ENCODE measurements at regions not wholly inside any gene's neighbourhood (a gene's known extent, or its start where the extent isn't known, plus 50 kb on each side); places are given as distances from the start of the nearest gene placed in this dataset.

DNA sequence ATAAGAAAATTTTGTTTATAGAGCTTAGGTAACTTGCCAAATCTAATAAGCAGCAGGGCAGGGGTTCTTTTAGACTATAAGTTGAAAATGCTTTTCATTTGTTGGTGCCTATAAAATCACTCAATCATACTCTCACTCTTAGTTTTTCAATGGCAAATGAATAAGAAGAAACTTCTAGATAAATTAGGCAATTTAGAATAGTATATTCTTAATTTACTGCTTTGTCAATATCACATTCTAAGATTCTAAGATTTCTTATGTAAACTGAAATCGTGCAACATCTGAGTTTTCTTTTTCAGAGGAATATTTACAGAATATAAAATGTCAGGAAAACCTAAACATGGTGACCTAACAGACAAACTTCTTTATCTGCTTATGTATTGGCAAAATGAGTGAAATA is 849.0 kb downstream of the DTWD2 start:
- TF ChIP-seq, protein P1, sequence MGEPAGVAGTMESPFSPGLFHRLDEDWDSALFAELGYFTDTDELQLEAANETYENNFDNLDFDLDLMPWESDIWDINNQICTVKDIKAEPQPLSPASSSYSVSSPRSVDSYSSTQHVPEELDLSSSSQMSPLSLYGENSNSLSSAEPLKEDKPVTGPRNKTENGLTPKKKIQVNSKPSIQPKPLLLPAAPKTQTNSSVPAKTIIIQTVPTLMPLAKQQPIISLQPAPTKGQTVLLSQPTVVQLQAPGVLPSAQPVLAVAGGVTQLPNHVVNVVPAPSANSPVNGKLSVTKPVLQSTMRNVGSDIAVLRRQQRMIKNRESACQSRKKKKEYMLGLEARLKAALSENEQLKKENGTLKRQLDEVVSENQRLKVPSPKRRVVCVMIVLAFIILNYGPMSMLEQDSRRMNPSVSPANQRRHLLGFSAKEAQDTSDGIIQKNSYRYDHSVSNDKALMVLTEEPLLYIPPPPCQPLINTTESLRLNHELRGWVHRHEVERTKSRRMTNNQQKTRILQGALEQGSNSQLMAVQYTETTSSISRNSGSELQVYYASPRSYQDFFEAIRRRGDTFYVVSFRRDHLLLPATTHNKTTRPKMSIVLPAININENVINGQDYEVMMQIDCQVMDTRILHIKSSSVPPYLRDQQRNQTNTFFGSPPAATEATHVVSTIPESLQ (CRISPR knock-in tag; IDR thresholded peaks at IDR 0.05) = no peak
- TF ChIP-seq, protein P2, sequence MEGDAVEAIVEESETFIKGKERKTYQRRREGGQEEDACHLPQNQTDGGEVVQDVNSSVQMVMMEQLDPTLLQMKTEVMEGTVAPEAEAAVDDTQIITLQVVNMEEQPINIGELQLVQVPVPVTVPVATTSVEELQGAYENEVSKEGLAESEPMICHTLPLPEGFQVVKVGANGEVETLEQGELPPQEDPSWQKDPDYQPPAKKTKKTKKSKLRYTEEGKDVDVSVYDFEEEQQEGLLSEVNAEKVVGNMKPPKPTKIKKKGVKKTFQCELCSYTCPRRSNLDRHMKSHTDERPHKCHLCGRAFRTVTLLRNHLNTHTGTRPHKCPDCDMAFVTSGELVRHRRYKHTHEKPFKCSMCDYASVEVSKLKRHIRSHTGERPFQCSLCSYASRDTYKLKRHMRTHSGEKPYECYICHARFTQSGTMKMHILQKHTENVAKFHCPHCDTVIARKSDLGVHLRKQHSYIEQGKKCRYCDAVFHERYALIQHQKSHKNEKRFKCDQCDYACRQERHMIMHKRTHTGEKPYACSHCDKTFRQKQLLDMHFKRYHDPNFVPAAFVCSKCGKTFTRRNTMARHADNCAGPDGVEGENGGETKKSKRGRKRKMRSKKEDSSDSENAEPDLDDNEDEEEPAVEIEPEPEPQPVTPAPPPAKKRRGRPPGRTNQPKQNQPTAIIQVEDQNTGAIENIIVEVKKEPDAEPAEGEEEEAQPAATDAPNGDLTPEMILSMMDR (IDR thresholded peaks at IDR 0.05) = no peak
